Stimulated activated CD4-positive, alpha-beta T cell treated with anti-CD3 and anti-CD28 coated beads, Interleukin-15, amount 100 ng/mL, for 1 hour (primary cell): ENCODE measurements at regions not wholly inside any gene's neighbourhood (a gene's known extent, or its start where the extent isn't known, plus 50 kb on each side); places are given as distances from the start of the nearest gene placed in this dataset.
"Not testable (repeated sequence)": the region's sequence is repeated elsewhere in the genome, so short reads cannot be mapped to it uniquely, and the experiment has no call there.

Experiments used
- DNase-seq, 2 donors: peaks; one replicate each; pipeline ENCODE4 v3.0.0-alpha.2; 2020; ENCODE audit warnings: low read depth in 1 of 2, low spot score in 1 of 2

GRCh38 chr2:147614471-147614870, 230.4 kb upstream of the ACVR2A start:
- no peak for DNase-seq

- no peak for DNase-seq
These were observed 234.3 kb upstream of the ACVR2A start for GRCh38 chr2:147610496-147611040.

GRCh38 chr2:147609301-147609700, 235.5 kb upstream of the ACVR2A start:
- no peak for DNase-seq

DNA sequence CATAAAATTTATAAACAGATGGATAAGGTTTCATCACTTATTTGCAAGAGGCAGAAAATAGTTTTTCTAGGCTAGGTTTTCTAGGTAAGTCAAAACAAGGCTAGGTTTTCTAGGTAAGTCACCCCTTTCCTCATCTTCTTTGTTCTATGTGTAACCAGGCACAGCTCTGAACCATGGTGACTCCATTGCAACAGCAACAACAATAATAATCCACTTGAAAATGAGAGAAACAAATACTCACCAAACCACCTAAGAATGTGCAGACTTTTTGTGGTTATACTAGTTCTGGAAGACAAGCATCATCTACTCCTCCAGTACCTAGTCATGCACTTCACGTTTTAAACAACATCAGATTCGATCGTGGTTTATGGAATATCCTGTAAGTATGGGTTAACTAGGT, 237.4 kb upstream of the ACVR2A start:
- DNase-seq = no peak

DNA sequence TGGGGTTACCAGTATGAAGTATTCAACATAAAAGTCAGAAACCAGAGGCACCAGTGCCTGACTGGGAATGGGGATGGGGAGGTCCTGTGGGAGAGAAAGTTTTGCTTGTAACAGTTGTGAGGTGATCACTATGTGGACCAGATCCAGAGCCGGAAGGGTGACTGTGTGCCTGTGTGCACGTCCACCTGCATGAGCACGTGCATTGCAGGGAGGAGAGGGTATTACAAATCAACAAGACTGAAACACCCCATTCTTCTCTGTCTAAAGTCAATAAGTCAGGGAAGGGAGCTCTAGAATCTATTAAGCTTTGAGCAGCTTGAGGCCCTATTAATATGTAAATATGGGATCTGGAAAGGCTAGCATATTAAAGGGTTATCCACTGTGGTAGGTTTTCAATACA, 241.0 kb upstream of the ACVR2A start:
- no peak for DNase-seq

DNA sequence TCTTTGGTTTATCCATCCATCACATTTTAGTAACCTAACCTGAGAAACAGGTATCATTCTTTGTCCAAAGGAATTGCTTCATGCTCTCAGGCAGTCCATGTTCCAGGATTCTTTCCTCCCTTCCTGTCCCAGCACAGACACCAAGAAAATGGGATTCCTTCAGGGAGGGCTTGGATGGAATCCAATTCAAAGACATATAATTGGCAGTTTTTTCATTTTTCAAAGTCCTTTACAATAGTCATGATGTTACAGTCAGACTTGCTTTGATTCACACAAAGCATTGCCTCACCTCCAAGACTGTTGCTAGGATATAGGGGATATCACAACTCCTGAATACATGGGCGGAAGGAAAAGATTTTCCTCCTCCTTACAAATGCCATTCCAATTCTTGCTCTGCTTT, 241.4 kb upstream of the ACVR2A start:
- no peak for DNase-seq

DNA sequence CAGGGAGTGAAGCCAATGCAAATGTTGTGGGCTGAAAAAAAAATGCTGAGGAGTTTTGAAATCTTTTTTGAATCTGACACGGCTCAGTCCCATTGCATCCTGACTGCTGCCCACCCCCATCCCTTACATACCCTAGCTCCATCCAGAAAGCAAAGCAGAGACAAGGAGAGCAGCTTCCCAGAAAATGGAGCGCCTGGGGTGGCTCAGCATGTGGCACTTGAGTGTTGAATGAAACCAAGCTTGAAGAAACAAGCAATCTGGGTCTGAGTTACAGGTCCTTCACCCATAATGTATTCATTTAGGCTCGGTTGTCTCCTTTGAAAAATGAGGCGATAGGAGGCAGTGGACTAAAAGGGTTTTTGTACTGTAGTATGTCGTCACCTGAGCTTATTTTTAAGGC, 244.2 kb upstream of the ACVR2A start:
- no peak for DNase-seq

DNA sequence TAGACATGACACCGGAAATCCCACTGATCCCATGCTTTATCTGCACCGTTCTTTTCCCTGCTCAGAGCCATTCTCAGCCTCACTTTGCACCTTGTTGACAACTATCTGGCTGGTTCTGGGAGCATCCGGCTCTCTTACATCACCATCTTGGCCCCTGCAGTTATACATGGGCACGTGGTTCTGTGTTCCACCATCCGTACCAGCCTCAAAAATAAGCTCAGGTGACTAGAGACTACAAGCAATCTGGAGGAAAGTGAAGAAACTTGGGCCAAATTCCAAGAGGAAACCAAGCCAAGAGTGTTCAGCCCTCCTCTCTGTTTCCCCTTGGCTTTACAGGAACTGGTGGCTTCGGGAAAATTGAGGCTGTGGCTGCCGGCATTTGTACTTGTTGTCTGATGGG, 244.6 kb upstream of the ACVR2A start:
- DNase-seq = no peak

GRCh38 chr2:147595200-147595599, 249.6 kb upstream of the ACVR2A start:
- DNase-seq = no peak

DNA sequence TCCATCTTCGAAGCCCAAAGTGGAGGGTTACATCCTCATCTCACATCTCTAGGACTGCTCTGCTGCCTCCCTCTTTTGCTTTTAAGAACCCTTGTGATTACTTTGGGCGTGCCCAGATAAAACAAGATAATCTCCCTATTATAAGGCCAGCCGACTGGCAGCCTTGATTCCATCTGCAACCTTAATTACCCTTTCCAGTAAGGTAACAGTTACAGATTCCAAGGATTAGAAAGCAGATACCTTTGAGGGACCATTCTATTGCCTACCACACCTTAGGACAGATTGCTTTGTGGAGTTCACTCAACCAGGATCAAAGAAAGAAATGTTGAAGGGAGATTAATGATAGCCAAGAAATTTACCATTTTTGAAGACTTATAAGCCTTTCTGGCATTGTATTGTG, 250.8 kb upstream of the ACVR2A start:
- DNase-seq = no peak

DNA sequence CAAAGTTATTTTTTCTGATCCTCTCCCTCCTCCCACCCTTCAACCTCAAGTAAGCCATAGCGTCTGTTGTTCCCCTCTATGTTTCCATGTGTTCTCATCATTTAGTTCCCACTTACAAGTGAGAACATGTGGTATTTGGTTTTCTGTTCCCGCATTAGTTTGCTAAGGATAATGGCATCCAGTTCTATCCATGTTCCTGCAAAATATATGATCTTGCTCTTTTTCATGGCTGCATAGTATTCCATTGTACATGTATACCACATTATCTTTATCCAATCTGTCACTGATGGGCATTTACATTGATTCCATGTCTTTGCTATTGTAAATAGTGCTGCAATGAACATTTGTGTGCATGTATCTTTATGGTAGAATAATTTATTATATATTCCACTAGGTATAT, 252.0 kb upstream of the ACVR2A start:
- not testable (repeated sequence) for DNase-seq

DNA sequence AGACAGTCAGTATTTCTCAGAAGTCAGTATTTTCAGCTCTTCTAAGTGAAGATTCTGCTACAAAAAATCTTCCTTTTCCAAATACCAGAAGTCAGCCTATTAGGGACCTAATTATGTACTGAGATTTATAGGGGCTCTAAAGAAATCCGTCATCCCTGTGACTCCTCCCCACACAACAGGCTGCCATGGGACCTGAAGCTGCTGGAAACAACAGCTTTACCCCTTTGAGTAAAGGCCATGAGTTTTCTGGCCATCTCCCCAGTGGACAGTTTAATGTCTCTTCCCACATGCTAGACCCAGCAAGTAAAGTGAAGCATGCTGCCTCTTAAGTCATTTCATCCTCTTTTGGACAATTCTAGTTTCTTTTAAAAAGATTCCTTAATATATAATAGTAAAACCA, 255.7 kb upstream of the ACVR2A start:
- no peak for DNase-seq

- DNase-seq = no peak
These were observed 256.6 kb upstream of the ACVR2A start for GRCh38 chr2:147588191-147588590.

- no peak for DNase-seq
These were observed 266.3 kb upstream of the ACVR2A start for GRCh38 chr2:147578529-147578928.

DNA sequence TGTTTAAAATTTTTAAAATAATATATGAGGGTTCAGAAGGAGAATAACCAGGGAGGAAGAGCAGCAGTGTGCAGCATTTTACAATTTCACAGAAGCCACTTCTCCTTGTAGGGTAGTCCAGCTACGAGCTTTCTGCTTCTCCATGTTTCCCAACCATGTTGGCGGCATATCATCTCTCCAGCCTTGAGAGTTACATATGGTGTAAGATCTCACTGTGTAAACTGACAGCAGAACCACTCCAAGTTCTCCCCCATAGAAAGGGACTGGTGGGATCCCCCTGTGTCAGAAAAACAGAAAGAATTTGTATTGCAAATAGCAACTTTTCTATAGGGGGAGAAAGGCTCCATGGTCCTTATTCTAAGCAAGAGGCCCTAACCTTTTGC, 266.8 kb upstream of the ACVR2A start:
- DNase-seq = no peak

- DNase-seq = no peak
These were observed 267.4 kb upstream of the ACVR2A start for GRCh38 chr2:147577323-147577997.

- no peak for DNase-seq
These were observed 269.7 kb upstream of the ACVR2A start for GRCh38 chr2:147575106-147575505.

DNA sequence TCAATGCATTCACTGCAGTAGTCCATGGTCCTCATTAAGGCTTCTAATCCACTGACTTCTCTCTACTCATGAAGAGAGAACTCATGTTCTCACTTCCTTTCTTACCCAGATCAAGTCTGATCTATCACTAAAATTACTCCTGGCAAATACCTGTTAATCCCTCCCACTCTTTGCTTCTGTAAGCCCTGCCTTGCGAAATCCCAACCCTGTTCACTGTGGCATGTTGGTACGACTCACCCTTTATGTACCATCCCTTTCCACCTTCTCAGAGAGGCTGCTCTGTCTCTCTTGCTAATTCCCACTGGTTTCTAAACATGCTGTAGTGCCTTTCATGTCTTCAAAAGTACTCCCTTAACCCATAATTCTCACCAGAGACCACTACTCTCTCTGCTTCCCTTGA, 272.2 kb upstream of the ACVR2A start:
- DNase-seq = no peak

GRCh38 chr2:147569426-147569825, 275.4 kb upstream of the ACVR2A start:
- DNase-seq = no peak

DNA sequence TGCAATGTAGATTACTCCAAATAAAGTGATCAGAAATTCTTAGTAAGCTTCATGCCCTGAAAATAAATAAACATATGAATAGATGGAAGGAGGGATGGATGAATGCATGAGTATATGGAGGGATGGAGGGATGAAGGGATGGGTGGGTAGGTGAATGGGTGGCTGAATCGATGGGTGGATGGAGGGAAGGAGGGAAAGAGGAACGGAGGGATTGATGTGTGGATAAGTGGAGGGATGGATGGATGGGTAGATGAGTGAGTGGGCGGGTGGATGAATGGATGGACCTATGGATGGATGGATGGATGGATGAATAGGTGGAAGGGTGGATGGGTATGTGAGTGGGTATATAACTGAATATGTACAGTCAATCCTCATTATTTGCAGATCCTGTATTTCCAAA, 276.7 kb upstream of the ACVR2A start:
- DNase-seq = no peak

DNA sequence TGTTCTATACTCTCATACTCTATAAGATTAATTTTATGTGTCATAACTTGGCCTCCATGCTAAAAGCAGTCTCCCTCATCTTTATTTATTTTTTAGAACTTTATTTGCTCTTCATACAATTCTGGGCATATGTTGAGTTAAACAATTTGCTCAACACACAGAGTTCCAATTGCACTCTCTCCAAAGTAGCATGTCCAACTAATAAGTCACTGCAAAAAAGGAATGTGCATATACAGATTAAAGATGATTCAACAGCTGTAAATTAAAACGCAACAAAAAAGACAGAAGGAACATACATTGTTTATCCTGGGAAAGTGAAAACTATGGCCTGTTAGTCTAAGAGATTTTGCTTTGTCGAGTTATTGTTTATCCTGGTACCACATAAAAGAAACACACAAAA, 277.7 kb upstream of the ACVR2A start:
- DNase-seq = no peak

DNA sequence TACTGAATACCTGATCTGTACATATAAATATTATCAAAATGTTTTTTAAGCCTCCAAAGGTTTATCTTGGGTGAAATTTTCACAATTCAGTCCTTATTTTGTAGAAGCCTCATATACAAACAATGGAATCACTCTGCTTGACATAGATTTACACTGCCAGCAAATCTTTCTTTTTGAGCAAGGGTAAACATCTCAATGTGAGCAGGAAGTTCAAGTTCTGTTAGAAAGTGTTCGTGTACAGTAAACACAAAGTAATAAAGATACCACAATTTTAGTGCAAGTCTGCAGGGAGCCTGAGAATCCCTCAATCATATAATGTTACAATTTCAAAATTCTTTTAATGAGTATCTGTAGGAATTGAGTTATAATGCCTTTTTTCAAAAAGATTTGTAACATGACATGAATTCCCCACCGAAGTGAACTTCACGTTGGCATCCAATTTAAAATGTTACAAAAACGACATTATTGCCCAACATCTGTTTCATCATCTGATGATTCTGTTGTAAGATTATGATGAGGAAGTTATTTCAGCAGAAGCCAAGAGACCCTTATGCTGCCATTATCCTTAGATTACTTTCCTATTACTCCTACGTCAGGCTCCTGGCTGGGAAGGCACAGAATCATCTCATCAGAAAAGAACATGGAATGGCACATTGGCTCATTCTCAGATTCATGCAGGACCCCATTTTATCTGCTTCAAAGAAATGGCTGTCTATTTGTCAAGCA, 283.9 kb upstream of the ACVR2A start:
- DNase-seq = no peak
